HEK293 (cell line): ENCODE measurements at regions not wholly inside any gene's neighbourhood (a gene's known extent, or its start where the extent isn't known, plus 50 kb on each side); places are given as distances from the start of the nearest gene placed in this dataset.

Source experiments
- CTCF ChIA-PET: fragments of 350-600 bp; formaldehyde crosslinking; extraction: SDS; loops from one replicate; lab custom pipeline; 2021; ENCODE audit warnings: antibody characterized with exemption; lab: Yijun Ruan, JAX
- POLR2A ChIA-PET: fragments of 300-600 bp; formaldehyde crosslinking; extraction: SDS; loops from one replicate; lab custom pipeline; 2020; ENCODE audit warnings: antibody characterized with exemption, inconsistent platforms; lab: Yijun Ruan, JAX
- H3K27ac ChIP-seq: fragments of 200-500 bp; sonication (Bioruptor generic); 2 replicates; pipeline ENCODE4 v1.5.1; 2014; ENCODE audit warnings: low read depth, low read length, control low read depth, inconsistent platforms; ENCODE audit errors: extremely low read depth
- H3K36me3 ChIP-seq, 2 experiments: fragments of 200-500 bp in 1 of 2; sonication (Bioruptor generic) in 1 of 2; 1 replicate in 1 of 2; 2 replicates in 1 of 2; pipeline ENCODE4 v1.5.1; 2014 to 2017; ENCODE audit warnings: inconsistent platforms in 2 of 2, low read length in 2 of 2; ENCODE audit not compliant: control insufficient read depth in 2 of 2, insufficient read depth in 1 of 2
- H3K4me1 ChIP-seq: fragments of 200-500 bp; sonication (Bioruptor generic); 2 replicates; pipeline ENCODE4 v1.5.1; 2014; ENCODE audit warnings: mild to moderate bottlenecking, low read length, inconsistent platforms; ENCODE audit not compliant: control insufficient read depth, insufficient read depth
- H3K4me3 ChIP-seq: 2 replicates; pipeline ENCODE4 v1.5.1; 2011; ENCODE audit warnings: low read depth, mild to moderate bottlenecking, control low read depth, low read length, moderate library complexity
- H3K9me3 ChIP-seq: fragments of 200-500 bp; sonication (Bioruptor generic); 2 replicates; pipeline ENCODE4 v1.5.1; 2014; ENCODE audit warnings: low read depth, low read length, inconsistent platforms; ENCODE audit not compliant: control insufficient read depth, insufficient read depth
- EGR2 ChIP-seq: fragments of 450-650 bp; formaldehyde crosslinking; IDR thresholded peaks from 2 replicates; pipeline ENCODE4 v1.5.1; 2016; ENCODE audit warnings: low read depth, missing biosample characterization, missing genetic modification characterization
- GFI1B ChIP-seq: fragments of 450-650 bp; formaldehyde crosslinking; IDR thresholded peaks from 2 replicates; pipeline ENCODE4 v1.5.1; 2016; ENCODE audit warnings: missing biosample characterization, missing genetic modification characterization
- GLI4 ChIP-seq: fragments of 450-650 bp; formaldehyde crosslinking; IDR thresholded peaks from 2 replicates; pipeline ENCODE4 v1.5.1; 2016; ENCODE audit warnings: missing biosample characterization, missing genetic modification characterization
- KLF10 ChIP-seq: fragments of 450-650 bp; IDR thresholded peaks from 2 replicates; pipeline ENCODE4 v1.5.1; 2018; ENCODE audit warnings: missing biosample characterization, mild to moderate bottlenecking, missing genetic modification characterization
- TCF7L2 ChIP-seq: IDR thresholded peaks from 2 replicates; pipeline ENCODE4 v1.6.1; 2011; ENCODE audit warnings: low read depth, mild to moderate bottlenecking, inconsistent platforms, low read length, moderate library complexity, borderline replicate concordance
- ZIC2 ChIP-seq: fragments of 450-650 bp; formaldehyde crosslinking; IDR thresholded peaks from 2 replicates; pipeline ENCODE4 v1.5.1; 2016; ENCODE audit warnings: missing biosample characterization, missing genetic modification characterization
- ZNF280D ChIP-seq: fragments of 450-650 bp; formaldehyde crosslinking; IDR thresholded peaks from 2 replicates; pipeline ENCODE4 v1.5.1; 2016; ENCODE audit warnings: missing biosample characterization, missing genetic modification characterization
- ZNF37A ChIP-seq: fragments of 450-650 bp; IDR thresholded peaks from 2 replicates; pipeline ENCODE4 v1.5.1; 2018; ENCODE audit warnings: missing biosample characterization, missing genetic modification characterization
- ZNF404 ChIP-seq: fragments of 450-650 bp; formaldehyde crosslinking; IDR thresholded peaks from 2 replicates; pipeline ENCODE4 v1.5.1; 2017; ENCODE audit warnings: missing biosample characterization, missing genetic modification characterization
- ZNF426 ChIP-seq: fragments of 450-650 bp; formaldehyde crosslinking; IDR thresholded peaks from 2 replicates; pipeline ENCODE4 v1.5.1; 2017; ENCODE audit warnings: missing biosample characterization, missing genetic modification characterization, mild to moderate bottlenecking, inconsistent platforms, moderate library complexity
- ZNF501 ChIP-seq: fragments of 450-650 bp; formaldehyde crosslinking; IDR thresholded peaks from 2 replicates; pipeline ENCODE4 v1.5.1; 2016; ENCODE audit warnings: missing biosample characterization, missing genetic modification characterization
- ZNF571 ChIP-seq: fragments of 450-650 bp; formaldehyde crosslinking; IDR thresholded peaks from 2 replicates; pipeline ENCODE4 v1.5.0; 2017; ENCODE audit warnings: missing biosample characterization, missing genetic modification characterization
- ZNF600 ChIP-seq: fragments of 450-650 bp; formaldehyde crosslinking; IDR thresholded peaks from 2 replicates; pipeline ENCODE4 v1.5.1; 2016; ENCODE audit warnings: missing biosample characterization, missing genetic modification characterization
- ZNF623 ChIP-seq: fragments of 450-650 bp; formaldehyde crosslinking; IDR thresholded peaks from 2 replicates; pipeline ENCODE4 v1.5.1; 2016; ENCODE audit warnings: missing biosample characterization, missing genetic modification characterization
- ZNF777 ChIP-seq: fragments of 450-650 bp; formaldehyde crosslinking; IDR thresholded peaks from 2 replicates; pipeline ENCODE4 v1.5.1; 2017; ENCODE audit warnings: missing biosample characterization, missing genetic modification characterization, borderline replicate concordance
- ZSCAN30 ChIP-seq: fragments of 450-650 bp; IDR thresholded peaks from 2 replicates; pipeline ENCODE4 v1.5.1; 2018; ENCODE audit warnings: missing biosample characterization, mild to moderate bottlenecking, missing genetic modification characterization, moderate library complexity
- TF ChIP-seq, protein P1 (sequence below): fragments of 450-650 bp; formaldehyde crosslinking; IDR thresholded peaks from 2 replicates; pipeline ENCODE4 v1.5.1; 2016; ENCODE audit warnings: missing biosample characterization, missing genetic modification characterization
- TF ChIP-seq, protein P2 (sequence below): fragments of 450-650 bp; formaldehyde crosslinking; IDR thresholded peaks from 2 replicates; pipeline ENCODE4 v1.5.1; 2017; ENCODE audit warnings: missing biosample characterization, missing genetic modification characterization

- H3K36me3 ChIP-seq = no peaks in the 10 kb centered on the region
- TF ChIP-seq ZNF280D (tag by site-specific recombination) (no peak), ZNF404 (tag by site-specific recombination) (no peak), ZNF623 (no peak), ZNF571 (tag by site-specific recombination) (no peak)
- TF ChIP-seq, all 188 proteins: peak for 0
- 0 out of 2 replicates have a peak, but pooled peaks cover 4% of the 10 kb centered on the region for H3K9me3 ChIP-seq
- no peak overlapping the region for H3K27ac ChIP-seq
- ChIA-PET CTCF (interaction anchor here (0.9 to 1.2 kb wide), 2 partner anchors 121 to 493 kb away, joined by 3 read pairs; no protein-coding TSS in a partner anchor), POLR2A (no interaction called here)
- H3K4me3 ChIP-seq = no peak overlapping the region
- no peaks in the 10 kb centered on the region for H3K4me1 ChIP-seq
Observed at GRCh38 chr15:91584895-91585294, 268.6 kb upstream of the SLCO3A1 start.

GRCh38 chr15:91586560-91586959 lies 266.9 kb upstream of the SLCO3A1 start:
- CTCF ChIA-PET = no interaction called here
- Histone ChIP-seq H3K4me3 (no peak overlapping the region), H3K36me3 (no peaks in the 10 kb centered on the region), H3K9me3 (0 out of 2 replicates have a peak, but pooled peaks cover 4% of the 10 kb centered on the region), H3K27ac (no peak overlapping the region), H3K4me1 (no peaks in the 10 kb centered on the region)
- TF ChIP-seq, protein P1, sequence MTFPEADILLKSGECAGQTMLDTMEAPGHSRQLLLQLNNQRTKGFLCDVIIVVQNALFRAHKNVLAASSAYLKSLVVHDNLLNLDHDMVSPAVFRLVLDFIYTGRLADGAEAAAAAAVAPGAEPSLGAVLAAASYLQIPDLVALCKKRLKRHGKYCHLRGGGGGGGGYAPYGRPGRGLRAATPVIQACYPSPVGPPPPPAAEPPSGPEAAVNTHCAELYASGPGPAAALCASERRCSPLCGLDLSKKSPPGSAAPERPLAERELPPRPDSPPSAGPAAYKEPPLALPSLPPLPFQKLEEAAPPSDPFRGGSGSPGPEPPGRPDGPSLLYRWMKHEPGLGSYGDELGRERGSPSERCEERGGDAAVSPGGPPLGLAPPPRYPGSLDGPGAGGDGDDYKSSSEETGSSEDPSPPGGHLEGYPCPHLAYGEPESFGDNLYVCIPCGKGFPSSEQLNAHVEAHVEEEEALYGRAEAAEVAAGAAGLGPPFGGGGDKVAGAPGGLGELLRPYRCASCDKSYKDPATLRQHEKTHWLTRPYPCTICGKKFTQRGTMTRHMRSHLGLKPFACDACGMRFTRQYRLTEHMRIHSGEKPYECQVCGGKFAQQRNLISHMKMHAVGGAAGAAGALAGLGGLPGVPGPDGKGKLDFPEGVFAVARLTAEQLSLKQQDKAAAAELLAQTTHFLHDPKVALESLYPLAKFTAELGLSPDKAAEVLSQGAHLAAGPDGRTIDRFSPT (tag by site-specific recombination) = no peak
- TF ChIP-seq KLF10 = no peak
- no peak for TF ChIP-seq ZNF37A (tag by site-specific recombination)
- no peak for TF ChIP-seq ZNF600 (tag by site-specific recombination)
- TF ChIP-seq GFI1B (tag by site-specific recombination) = no peak
- TF ChIP-seq ZNF426 (tag by site-specific recombination) = no peak
- no peak for TF ChIP-seq ZSCAN30 (tag by site-specific recombination)
- no peak for TF ChIP-seq ZNF777 (tag by site-specific recombination)
- TF ChIP-seq, protein P2, sequence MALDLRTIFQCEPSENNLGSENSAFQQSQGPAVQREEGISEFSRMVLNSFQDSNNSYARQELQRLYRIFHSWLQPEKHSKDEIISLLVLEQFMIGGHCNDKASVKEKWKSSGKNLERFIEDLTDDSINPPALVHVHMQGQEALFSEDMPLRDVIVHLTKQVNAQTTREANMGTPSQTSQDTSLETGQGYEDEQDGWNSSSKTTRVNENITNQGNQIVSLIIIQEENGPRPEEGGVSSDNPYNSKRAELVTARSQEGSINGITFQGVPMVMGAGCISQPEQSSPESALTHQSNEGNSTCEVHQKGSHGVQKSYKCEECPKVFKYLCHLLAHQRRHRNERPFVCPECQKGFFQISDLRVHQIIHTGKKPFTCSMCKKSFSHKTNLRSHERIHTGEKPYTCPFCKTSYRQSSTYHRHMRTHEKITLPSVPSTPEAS = no peak
- no peak for TF ChIP-seq ZNF501 (tag by site-specific recombination)
- TF ChIP-seq TCF7L2 = no peak
- no peak for TF ChIP-seq ZIC2
- POLR2A ChIA-PET = no interaction called here

GRCh38 chr15:91589360-91589759 lies 264.1 kb upstream of the SLCO3A1 start:
- CTCF ChIA-PET = no interaction called here

More at GRCh38 chr15:91589360-91589759, 264.1 kb upstream of the SLCO3A1 start:
- H3K9me3 ChIP-seq = 0 out of 2 replicates have a peak, but pooled peaks cover 4% of the 10 kb centered on the region
- POLR2A ChIA-PET = interaction anchor here (0.7 kb wide), 1 partner anchor 27 kb away, joined by 3 read pairs; no protein-coding TSS in a partner anchor
- no peaks in the 10 kb centered on the region for H3K4me1 ChIP-seq
- H3K4me3 ChIP-seq = no peak overlapping the region
- no peaks in the 10 kb centered on the region for H3K36me3 ChIP-seq
- H3K27ac ChIP-seq = no peak overlapping the region
- TF ChIP-seq GLI4 (tag by site-specific recombination) (no peak), EGR2 (tag by site-specific recombination) (no peak)
